Upper lobe of left lung (tissue), 6 donors: ENCODE measurements at regions not wholly inside any gene's neighbourhood (a gene's known extent, or its start where the extent isn't known, plus 50 kb on each side); places are given as distances from the start of the nearest gene placed in this dataset.

Source experiments
- ATAC-seq, 2 donors: fragments of 200-7000 bp; cut with Tn5 transposase; one replicate each; pipeline ENCODE4 v1.9.1; 2022; ENCODE audit warnings: mild to moderate bottlenecking in 2 of 2, moderate library complexity in 2 of 2; ENCODE audit not compliant: low FRiP score in 2 of 2
- DNase-seq, 2 donors: peaks; one replicate each; pipeline ENCODE4 v3.0.0-alpha.2; 2019 to 2020
- H3K27ac ChIP-seq, 4 donors: fragments of 200-600 bp; sonication (generic); one replicate each; pipeline ENCODE4 v1.5.1; 2016 to 2019
- H3K27me3 ChIP-seq, 4 donors: fragments of 200-600 bp; sonication (generic); one replicate each; pipeline ENCODE4 v1.5.1; 2017 to 2019
- H3K36me3 ChIP-seq, 4 donors: fragments of 200-600 bp; sonication (generic); one replicate each; pipeline ENCODE4 v1.5.1; 2016 to 2019
- H3K4me1 ChIP-seq, 4 donors: fragments of 200-600 bp; sonication (generic); one replicate each; pipeline ENCODE4 v1.5.1; 2018 to 2019
- H3K4me3 ChIP-seq, 4 donors: fragments of 200-600 bp; sonication (generic); one replicate each; pipeline ENCODE4 v1.5.1; 2017 to 2019; ENCODE audit warnings: mild to moderate bottlenecking in 2 of 4, moderate library complexity in 1 of 4
- H3K9me3 ChIP-seq, 4 donors: fragments of 200-600 bp; sonication (generic); one replicate each; pipeline ENCODE4 v1.5.1; 2018 to 2019
- CTCF ChIP-seq, 6 experiments: fragments of 450-650 bp in 4 of 6; fragments of 200-600 bp in 2 of 6; sonication (generic) in 2 of 6; IDR thresholded peaks; one replicate each; pipeline ENCODE4 v1.5.1; 2016 to 2019; ENCODE audit warnings: antibody characterized with exemption in 6 of 6
- EP300 ChIP-seq, 4 donors: sonication (generic); formaldehyde crosslinking; IDR thresholded peaks; one replicate each; pipeline ENCODE4 v1.5.1; 2017; ENCODE audit warnings: antibody characterized with exemption in 4 of 4, control low read depth in 2 of 4
- POLR2A ChIP-seq, 4 donors: fragments of 450-650 bp; IDR thresholded peaks; one replicate each; pipeline ENCODE4 v1.5.1; 2016 to 2017; ENCODE audit warnings: antibody characterized with exemption in 4 of 4, mild to moderate bottlenecking in 2 of 4
- POLR2AphosphoS5 ChIP-seq, 2 donors: sonication (generic); formaldehyde crosslinking; IDR thresholded peaks; one replicate each; pipeline ENCODE4 v1.5.1; 2017; ENCODE audit warnings: antibody characterized with exemption in 2 of 2
- WGBS, 2 donors: methylation state at CpG; one replicate each; pipeline ENCODE4 v1.1.5; 2017 to 2018; 5-methylcytosine and 5-hydroxymethylcytosine counted together
- donor health status: DM: no; HTN: no; CAD: no; lungs with moderate emphysema.
- donor health status: DM: no; HTN: yes; CAD: no; lungs with severe emphysema.

- ATAC-seq (no peak), DNase-seq (no peak)
- WGBS, 2 donors: 58 to 81% methylated on average over 2 of the region's 2 CpGs
- Histone ChIP-seq H3K4me1 (no peaks in the 10 kb centered on the region), H3K27me3 (no peaks in the 10 kb centered on the region), H3K4me3 (no peak overlapping the region), H3K36me3 (no peaks in the 10 kb centered on the region), H3K27ac (no peak overlapping the region), H3K9me3 (no peaks in the 10 kb centered on the region)
- TF ChIP-seq POLR2AphosphoS5 (IDR thresholded peaks at IDR 0.05) (no peak), CTCF (IDR thresholded peaks at IDR 0.05) (no peak), POLR2A (IDR thresholded peaks at IDR 0.05) (no peak), EP300 (IDR thresholded peaks at IDR 0.05) (no peak)
Measured at GRCh38 chr2:13676269-13676668, 956.2 kb upstream of the LRATD1 start.

- no peak overlapping the region for H3K4me3 ChIP-seq
- H3K27ac ChIP-seq: no peak overlapping the region
- H3K27me3 ChIP-seq: no peaks in the 10 kb centered on the region
- H3K9me3 ChIP-seq: peaks cover 0 to 24% (median 4%) of the 10 kb centered on the region in 4 donors
- ATAC-seq: no peak
- TF ChIP-seq POLR2AphosphoS5 (IDR thresholded peaks at IDR 0.05): no peak
- TF ChIP-seq EP300 (IDR thresholded peaks at IDR 0.05): no peak
- no peak for DNase-seq
- H3K36me3 ChIP-seq: no peaks in the 10 kb centered on the region
- no peaks in the 10 kb centered on the region for H3K4me1 ChIP-seq
Measured at GRCh38 chr2:13681936-13682335, 950.6 kb upstream of the LRATD1 start.

GRCh38 chr2:13682540-13683272, 949.8 kb upstream of the LRATD1 start:
- Histone ChIP-seq H3K36me3 (no peaks in the 10 kb centered on the region), H3K4me3 (no peak overlapping the region), H3K9me3 (peaks cover 0 to 32% (median 8%) of the 10 kb centered on the region in 4 donors), H3K4me1 (no peaks in the 10 kb centered on the region), H3K27ac (no peak overlapping the region), H3K27me3 (no peaks in the 10 kb centered on the region)
- DNase-seq (no peak), ATAC-seq (no peak)
- no peak for TF ChIP-seq POLR2AphosphoS5 (IDR thresholded peaks at IDR 0.05)
- TF ChIP-seq CTCF (IDR thresholded peaks at IDR 0.05): no peak
- TF ChIP-seq EP300 (IDR thresholded peaks at IDR 0.05): no peak
- TF ChIP-seq POLR2A (IDR thresholded peaks at IDR 0.05): no peak
- 32 to 43% methylated on average over 4 of the region's 4 CpGs for WGBS, 2 donors

- WGBS, 2 donors: 64% methylated on average over 1 of the region's 1 CpG
- DNase-seq: no peak
Measured at GRCh38 chr2:13686262-13686661, 946.3 kb upstream of the LRATD1 start.

GRCh38 chr2:13694673-13695072, 937.8 kb upstream of the LRATD1 start:
- H3K4me1 ChIP-seq: no peaks in the 10 kb centered on the region
- H3K4me3 ChIP-seq: no peak overlapping the region
- ATAC-seq (no peak), DNase-seq (no peak)
- no peaks in the 10 kb centered on the region for H3K36me3 ChIP-seq
- TF ChIP-seq POLR2AphosphoS5 (IDR thresholded peaks at IDR 0.05): no peak
- no peak overlapping the region for H3K27ac ChIP-seq
- H3K27me3 ChIP-seq: no peaks in the 10 kb centered on the region
- H3K9me3 ChIP-seq: no peaks in the 10 kb centered on the region

More at GRCh38 chr2:13686262-13686661, 946.3 kb upstream of the LRATD1 start:
- Histone ChIP-seq H3K4me3 (no peak overlapping the region), H3K36me3 (no peaks in the 10 kb centered on the region), H3K4me1 (no peaks in the 10 kb centered on the region), H3K27me3 (no peaks in the 10 kb centered on the region), H3K27ac (no peak overlapping the region), H3K9me3 (peaks cover 0 to 32% (median 8%) of the 10 kb centered on the region in 4 donors)
- TF ChIP-seq EP300 (IDR thresholded peaks at IDR 0.05) (no peak), POLR2AphosphoS5 (IDR thresholded peaks at IDR 0.05) (no peak), POLR2A (IDR thresholded peaks at IDR 0.05) (no peak), CTCF (IDR thresholded peaks at IDR 0.05) (no peak)
- no peak for ATAC-seq

GRCh38 chr2:13696601-13697000, 935.9 kb upstream of the LRATD1 start:
- 88 to 89% methylated on average over 5 of the region's 5 CpGs for WGBS, 2 donors
- TF ChIP-seq EP300 (IDR thresholded peaks at IDR 0.05) (no peak), POLR2A (IDR thresholded peaks at IDR 0.05) (no peak)
- H3K27me3 ChIP-seq: no peaks in the 10 kb centered on the region

More at GRCh38 chr2:13696601-13697000, 935.9 kb upstream of the LRATD1 start:
- Histone ChIP-seq H3K4me1 (no peaks in the 10 kb centered on the region), H3K36me3 (no peaks in the 10 kb centered on the region), H3K9me3 (no peaks in the 10 kb centered on the region), H3K27ac (no peak overlapping the region), H3K4me3 (no peak overlapping the region)
- DNase-seq (no peak), ATAC-seq (no peak)
